ENCODE measurements at regions not wholly inside any gene's neighbourhood (a gene's known extent, or its start where the extent isn't known, plus 50 kb on each side); places are given as distances from the start of the nearest gene placed in this dataset.

GRCh38 chr1:221462345-221462744 is 279.5 kb downstream of the DUSP10 start:
- TF ChIP-seq POLR2A (IDR thresholded peaks at IDR 0.05) (no peak), CTCF (IDR thresholded peaks at IDR 0.05) (no peak)

Measured in Peyer's patch (tissue), 4 donors.